ENCODE measurements at regions not wholly inside any gene's neighbourhood (a gene's known extent, or its start where the extent isn't known, plus 50 kb on each side); places are given as distances from the start of the nearest gene placed in this dataset.

DNA sequence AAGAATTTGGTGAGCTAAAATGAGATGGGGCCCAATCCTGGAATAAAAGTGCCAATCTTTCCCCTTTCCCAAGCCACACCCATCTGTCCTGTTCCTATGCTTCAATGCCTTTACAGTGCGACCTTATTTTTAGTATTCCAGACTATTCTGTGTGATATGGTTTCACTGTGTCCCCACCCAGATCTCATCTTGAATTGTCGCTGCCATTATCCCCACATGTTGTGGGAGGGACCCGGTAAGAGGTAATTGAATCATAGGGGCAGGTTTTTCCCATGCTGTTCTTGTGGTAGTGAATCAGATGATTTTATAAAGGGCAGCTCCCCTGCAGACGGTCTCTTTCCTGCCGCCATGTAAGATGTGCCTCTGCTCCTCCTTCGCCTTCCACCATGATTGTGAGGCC lies 129.3 kb upstream of the KIF26B start:
- TF ChIP-seq BHLHE40 (IDR thresholded peaks at IDR 0.05; ENCODE audit: borderline replicate concordance) (no peak), TARDBP (IDR thresholded peaks at IDR 0.05) (no peak), NFRKB (IDR thresholded peaks at IDR 0.05) (no peak), ELF4 (IDR thresholded peaks at IDR 0.05) (no peak), FOXM1 (IDR thresholded peaks at IDR 0.05; ENCODE audit: borderline replicate concordance) (no peak), HDGF (IDR thresholded peaks at IDR 0.05; ENCODE audit: borderline replicate concordance) (no peak), SP1 (IDR thresholded peaks at IDR 0.05) (no peak)

All from HEK293T (cell line).